ENCODE measurements at regions not wholly inside any gene's neighbourhood (a gene's known extent, or its start where the extent isn't known, plus 50 kb on each side); places are given as distances from the start of the nearest gene placed in this dataset.

- no peak for TF ChIP-seq CTCF (IDR thresholded peaks at IDR 0.05)
Observed at GRCh38 chr4:26035921-26036320, 121.9 kb downstream of the SMIM20 start.

GRCh38 chr4:26039639-26040359, 125.8 kb downstream of the SMIM20 start:
- intact Hi-C loops (cut with DNase I) = no loop called here
- ATAC-seq = peak; percentile 42 to 60
- H3K9me3 ChIP-seq = no peaks in the 10 kb centered on the region
- no peak for DNase-seq
- H3K36me3 ChIP-seq = no peaks in the 10 kb centered on the region
- H3K27ac ChIP-seq = no peak overlapping the region
- no peak overlapping the region for H3K4me3 ChIP-seq
- H3K4me1 ChIP-seq = peaks cover 8% of the 10 kb centered on the region
- H3K27me3 ChIP-seq (ENCODE audit: low read depth) = no peaks in the 10 kb centered on the region
- TF ChIP-seq CTCF (IDR thresholded peaks at IDR 0.05) = no peak

More at GRCh38 chr4:26035921-26036320, 121.9 kb downstream of the SMIM20 start:
- Histone ChIP-seq H3K27me3 (ENCODE audit: low read depth) (no peaks in the 10 kb centered on the region), H3K36me3 (no peaks in the 10 kb centered on the region), H3K9me3 (no peaks in the 10 kb centered on the region), H3K27ac (no peak overlapping the region), H3K4me1 (peaks cover 19% of the 10 kb centered on the region), H3K4me3 (no peak overlapping the region)
- no peak for DNase-seq
- intact Hi-C loops (cut with DNase I) = no loop called here
- no peak for ATAC-seq

DNA sequence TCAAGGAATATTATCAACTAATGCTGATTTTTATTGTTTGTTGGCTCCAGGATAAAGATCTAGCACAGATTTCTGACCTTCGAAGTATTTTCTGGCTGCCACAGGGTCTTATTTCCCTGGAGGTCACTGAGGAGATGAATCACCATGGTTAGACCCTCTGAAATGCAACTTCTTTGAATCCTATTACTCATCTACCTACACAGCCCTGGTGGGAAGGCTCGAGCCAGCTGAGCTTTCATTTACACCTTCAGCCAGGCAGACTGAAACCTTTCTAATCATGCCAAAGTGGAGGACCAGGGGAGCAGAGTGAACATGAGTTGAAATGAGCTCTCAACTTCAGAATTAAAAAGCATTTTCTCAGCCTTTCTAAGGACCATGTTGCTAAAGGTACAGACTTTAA, 130.5 kb downstream of the SMIM20 start:
- Histone ChIP-seq H3K4me3 (no peak overlapping the region), H3K9me3 (no peaks in the 10 kb centered on the region), H3K36me3 (no peaks in the 10 kb centered on the region), H3K27ac (no peak overlapping the region), H3K4me1 (peaks cover 11% of the 10 kb centered on the region), H3K27me3 (ENCODE audit: low read depth) (no peaks in the 10 kb centered on the region)
- no peak for TF ChIP-seq CTCF (IDR thresholded peaks at IDR 0.05)
- intact Hi-C loops (cut with DNase I) = no loop called here
- ATAC-seq = no peak
- no peak for DNase-seq

DNA sequence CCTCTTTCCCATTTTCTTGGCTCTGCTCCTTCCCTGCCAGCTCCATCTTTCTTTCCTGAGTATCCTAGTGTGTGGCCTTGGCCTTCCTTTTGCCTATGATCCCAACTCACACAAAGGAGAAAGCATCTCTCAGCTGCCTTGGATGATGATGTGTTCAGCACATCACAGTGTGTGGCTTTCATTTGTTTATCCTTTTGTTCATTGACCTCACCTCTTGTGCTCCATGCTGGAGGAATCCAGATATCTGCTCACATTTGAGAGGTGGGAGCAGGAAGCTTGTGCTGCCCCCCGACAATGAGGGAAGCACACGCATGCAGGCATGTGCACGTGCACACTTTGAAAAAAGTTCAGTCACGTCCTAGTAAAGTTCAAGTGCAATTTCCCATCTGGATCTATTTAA, 131.0 kb downstream of the SMIM20 start:
- DNase-seq = no peak
- no peak for ATAC-seq
- no peaks in the 10 kb centered on the region for H3K9me3 ChIP-seq
- intact Hi-C loops (cut with DNase I) = no loop called here
- H3K4me3 ChIP-seq = no peak overlapping the region
- H3K27me3 ChIP-seq (ENCODE audit: low read depth) = no peaks in the 10 kb centered on the region
- no peaks in the 10 kb centered on the region for H3K36me3 ChIP-seq
- TF ChIP-seq CTCF (IDR thresholded peaks at IDR 0.05) = no peak
- no peak overlapping the region for H3K27ac ChIP-seq
- H3K4me1 ChIP-seq = peaks cover 10% of the 10 kb centered on the region

DNA sequence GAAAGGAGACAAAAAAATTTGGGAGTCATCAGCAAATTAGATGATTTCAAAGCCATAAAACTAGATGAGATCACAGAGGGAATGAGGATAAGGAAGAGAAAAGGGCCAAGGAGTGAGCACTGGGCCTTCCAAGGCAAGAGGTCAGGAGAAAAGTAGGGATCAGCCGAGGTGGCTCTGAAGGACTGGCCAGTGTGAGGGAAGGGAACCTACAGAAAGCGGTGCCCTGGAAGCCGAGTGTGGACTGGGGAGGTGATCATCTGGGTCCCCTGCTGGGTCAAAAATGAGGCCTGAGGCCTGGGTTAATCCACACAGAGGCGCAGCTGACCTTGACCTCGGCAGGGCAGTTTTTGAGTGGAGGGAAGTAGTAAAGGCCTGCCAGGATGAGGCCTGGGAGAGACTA, 133.8 kb downstream of the SMIM20 start:
- TF ChIP-seq CTCF (IDR thresholded peaks at IDR 0.05) = no peak
- no peak for ATAC-seq
- intact Hi-C loops (cut with DNase I) = no loop called here
- Histone ChIP-seq H3K4me1 (peaks cover 25% of the 10 kb centered on the region), H3K27ac (peak overlapping the region; percentile 65), H3K27me3 (ENCODE audit: low read depth) (no peaks in the 10 kb centered on the region), H3K36me3 (no peaks in the 10 kb centered on the region), H3K4me3 (no peak overlapping the region), H3K9me3 (no peaks in the 10 kb centered on the region)
- no peak for DNase-seq

All from lower lobe of right lung (tissue), 2 donors.